ENCODE measurements at regions not wholly inside any gene's neighbourhood (a gene's known extent, or its start where the extent isn't known, plus 50 kb on each side); places are given as distances from the start of the nearest gene placed in this dataset.

DNA sequence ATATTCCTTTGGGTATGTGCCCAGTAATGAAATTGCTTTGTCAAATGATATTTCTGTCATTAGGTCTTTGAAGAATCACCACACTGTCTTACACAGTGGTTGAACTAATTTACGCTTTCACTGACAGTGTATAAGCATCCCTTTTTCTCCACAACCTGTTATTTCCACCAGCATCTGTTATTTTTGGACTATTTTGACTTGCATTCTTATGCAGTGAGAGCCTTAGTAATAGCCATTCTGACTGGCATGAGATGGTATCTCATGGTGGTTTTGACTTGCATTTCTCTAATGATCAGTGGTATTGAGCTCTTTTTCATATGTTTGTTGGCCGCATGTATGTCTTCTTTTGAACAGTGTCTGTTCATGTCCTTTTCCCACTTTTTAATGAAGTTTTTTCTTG is 92.0 kb upstream of the SPATA13 start:
- Histone ChIP-seq H3K9me3 (ENCODE audit: control extremely low read depth in 1 of 5, control insufficient read depth in 4 of 5, insufficient read depth in 2 of 5, low read depth in 1 of 5, low read length in 4 of 5) (no peaks in the 10 kb centered on the region), H3K4me1 (ENCODE audit: control extremely low read depth in 1 of 4, control insufficient read depth in 4 of 4, insufficient read depth in 4 of 4, low read length in 3 of 4) (peaks cover 0 to 9% (median 4%) of the 10 kb centered on the region in 4 experiments), H3K27ac (ENCODE audit: insufficient read depth in 1 of 2, low read depth in 1 of 2, low read length in 2 of 2, poor library complexity in 1 of 2, severe bottlenecking in 2 of 2) (no peak overlapping the region), H3K36me3 (ENCODE audit: control insufficient read depth in 4 of 4, insufficient read depth in 4 of 4, low read length in 3 of 4) (no peaks in the 10 kb centered on the region), H3K27me3 (replicated peaks in 2 of 5; ENCODE audit: control insufficient read depth in 4 of 5, insufficient read depth in 5 of 5, low read length in 4 of 5) (peaks cover 0 to 3% (median 0%) of the 10 kb centered on the region in 5 experiments), H3K4me3 (ENCODE audit: control insufficient read depth in 1 of 7, extremely low read depth in 1 of 7, insufficient read depth in 4 of 7, low read depth in 2 of 7, low read length in 6 of 7) (no peak overlapping the region)
- no peak for DNase-seq
- CTCF ChIA-PET, result no interaction called here
- POLR2A ChIA-PET, result no interaction called here
- WGBS (ENCODE audit: insufficient coverage), result no CpG with 5 or more reads among the region's 2 CpGs

DNA sequence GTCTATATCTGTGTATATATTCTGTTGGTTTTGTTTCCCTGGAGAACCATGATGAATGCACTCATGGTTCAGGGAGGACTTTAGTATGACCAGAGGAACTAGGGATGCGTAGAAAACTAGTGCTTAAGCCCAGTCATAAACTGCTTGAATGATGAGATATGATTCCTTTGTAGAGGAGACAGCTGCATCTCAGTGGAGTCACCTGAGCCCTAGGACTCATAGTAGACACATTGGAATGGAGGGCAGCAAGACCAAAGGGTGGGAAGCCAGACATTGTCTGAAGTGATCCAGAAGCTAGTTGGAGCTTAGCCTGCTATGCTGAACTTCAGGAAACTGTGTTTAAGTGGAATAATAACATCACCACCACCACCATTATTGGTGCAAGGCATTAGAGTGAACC is 89.5 kb upstream of the SPATA13 start:
- Histone ChIP-seq H3K4me3 (ENCODE audit: control insufficient read depth in 1 of 7, extremely low read depth in 1 of 7, insufficient read depth in 4 of 7, low read depth in 2 of 7, low read length in 6 of 7) (no peak overlapping the region), H3K27ac (ENCODE audit: insufficient read depth in 1 of 2, low read depth in 1 of 2, low read length in 2 of 2, poor library complexity in 1 of 2, severe bottlenecking in 2 of 2) (no peak overlapping the region), H3K4me1 (ENCODE audit: control extremely low read depth in 1 of 4, control insufficient read depth in 4 of 4, insufficient read depth in 4 of 4, low read length in 3 of 4) (peaks cover 0 to 7% (median 2%) of the 10 kb centered on the region in 4 experiments), H3K36me3 (ENCODE audit: control insufficient read depth in 4 of 4, insufficient read depth in 4 of 4, low read length in 3 of 4) (no peaks in the 10 kb centered on the region), H3K9me3 (ENCODE audit: control extremely low read depth in 1 of 5, control insufficient read depth in 4 of 5, insufficient read depth in 2 of 5, low read depth in 1 of 5, low read length in 4 of 5) (no peaks in the 10 kb centered on the region), H3K27me3 (replicated peaks in 2 of 5; ENCODE audit: control insufficient read depth in 4 of 5, insufficient read depth in 5 of 5, low read length in 4 of 5) (peaks cover 0 to 3% (median 0%) of the 10 kb centered on the region in 5 experiments)
- 100% methylated on average over 1 of the region's 1 CpG for WGBS (ENCODE audit: insufficient coverage)
- POLR2A ChIA-PET, result no interaction called here
- CTCF ChIA-PET, result interaction anchor here (0.8 to 1.6 kb wide), 2 partner anchors 17 to 133 kb away, joined by 3 to 7 read pairs; no protein-coding TSS in a partner anchor
- DNase-seq, result no peak

- H3K4me3 ChIP-seq (ENCODE audit: control insufficient read depth in 1 of 7, extremely low read depth in 1 of 7, insufficient read depth in 4 of 7, low read depth in 2 of 7, low read length in 6 of 7), result no peak overlapping the region
- DNase-seq, result no peak
- H3K27ac ChIP-seq (ENCODE audit: insufficient read depth in 1 of 2, low read depth in 1 of 2, low read length in 2 of 2, poor library complexity in 1 of 2, severe bottlenecking in 2 of 2), result no peak overlapping the region
- no peaks in the 10 kb centered on the region for H3K36me3 ChIP-seq (ENCODE audit: control insufficient read depth in 4 of 4, insufficient read depth in 4 of 4, low read length in 3 of 4)
- ChIA-PET POLR2A (no interaction called here), CTCF (interaction anchor here (0.8 to 1.6 kb wide), 2 partner anchors 17 to 132 kb away, joined by 3 to 7 read pairs; no protein-coding TSS in a partner anchor)
- 89% methylated on average over 3 of the region's 6 CpGs for WGBS (ENCODE audit: insufficient coverage)
- H3K27me3 ChIP-seq (replicated peaks in 2 of 5; ENCODE audit: control insufficient read depth in 4 of 5, insufficient read depth in 5 of 5, low read length in 4 of 5), result peaks cover 0 to 3% (median 0%) of the 10 kb centered on the region in 5 experiments
- H3K9me3 ChIP-seq (ENCODE audit: control extremely low read depth in 1 of 5, control insufficient read depth in 4 of 5, insufficient read depth in 2 of 5, low read depth in 1 of 5, low read length in 4 of 5), result no peaks in the 10 kb centered on the region
- H3K4me1 ChIP-seq (ENCODE audit: control extremely low read depth in 1 of 4, control insufficient read depth in 4 of 4, insufficient read depth in 4 of 4, low read length in 3 of 4), result peaks cover 0 to 7% (median 2%) of the 10 kb centered on the region in 4 experiments
Measured at GRCh38 chr13:24071423-24072075, 89.0 kb upstream of the SPATA13 start.

DNA sequence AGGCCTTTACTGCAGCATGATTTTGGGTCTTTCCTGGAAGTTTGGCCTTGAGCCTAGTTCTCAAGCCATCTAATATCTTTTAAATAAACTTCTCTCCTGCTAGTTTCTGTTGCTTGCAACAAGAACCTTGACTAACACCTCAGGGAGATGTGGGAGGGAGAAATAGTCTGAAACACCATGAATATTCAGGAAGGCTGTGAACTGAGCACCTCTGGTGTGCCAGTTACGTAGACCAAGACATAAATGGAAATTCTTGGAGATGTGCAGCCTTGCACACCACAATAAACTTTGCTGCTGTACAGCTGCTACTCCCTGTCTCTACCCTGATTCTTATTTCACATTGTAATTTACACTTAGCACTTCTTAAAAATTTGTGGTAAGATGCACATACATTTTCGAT is 86.9 kb upstream of the SPATA13 start:
- Histone ChIP-seq H3K36me3 (ENCODE audit: control insufficient read depth in 4 of 4, insufficient read depth in 4 of 4, low read length in 3 of 4) (no peaks in the 10 kb centered on the region), H3K4me1 (ENCODE audit: control extremely low read depth in 1 of 4, control insufficient read depth in 4 of 4, insufficient read depth in 4 of 4, low read length in 3 of 4) (peaks cover 0 to 4% (median 2%) of the 10 kb centered on the region in 4 experiments), H3K9me3 (ENCODE audit: control extremely low read depth in 1 of 5, control insufficient read depth in 4 of 5, insufficient read depth in 2 of 5, low read depth in 1 of 5, low read length in 4 of 5) (no peaks in the 10 kb centered on the region), H3K27me3 (replicated peaks in 2 of 5; ENCODE audit: control insufficient read depth in 4 of 5, insufficient read depth in 5 of 5, low read length in 4 of 5) (peaks cover 0 to 3% (median 0%) of the 10 kb centered on the region in 5 experiments), H3K27ac (ENCODE audit: insufficient read depth in 1 of 2, low read depth in 1 of 2, low read length in 2 of 2, poor library complexity in 1 of 2, severe bottlenecking in 2 of 2) (no peak overlapping the region), H3K4me3 (ENCODE audit: control insufficient read depth in 1 of 7, extremely low read depth in 1 of 7, insufficient read depth in 4 of 7, low read depth in 2 of 7, low read length in 6 of 7) (no peak overlapping the region)
- no peak for DNase-seq
- ChIA-PET CTCF (interaction anchor here (0.9 kb wide), 1 partner anchor 20 kb away, joined by 3 read pairs; no protein-coding TSS in a partner anchor), POLR2A (interaction anchor here (0.6 kb wide), 1 partner anchor 12 kb away, joined by 3 read pairs; no protein-coding TSS in a partner anchor)
- 100% methylated on average over 1 of the region's 2 CpGs for WGBS (ENCODE audit: insufficient coverage)

GRCh38 chr13:24074678-24075077 is 85.8 kb upstream of the SPATA13 start:
- no peaks in the 10 kb centered on the region for H3K9me3 ChIP-seq (ENCODE audit: control extremely low read depth in 1 of 5, control insufficient read depth in 4 of 5, insufficient read depth in 2 of 5, low read depth in 1 of 5, low read length in 4 of 5)
- WGBS (ENCODE audit: insufficient coverage), result 50% methylated on average over 2 of the region's 2 CpGs
- peak in 2 of 3 donors; percentile 20 to 54 for DNase-seq
- H3K36me3 ChIP-seq (ENCODE audit: control insufficient read depth in 4 of 4, insufficient read depth in 4 of 4, low read length in 3 of 4), result no peaks in the 10 kb centered on the region
- peaks cover 0 to 3% (median 0%) of the 10 kb centered on the region in 5 experiments for H3K27me3 ChIP-seq (replicated peaks in 2 of 5; ENCODE audit: control insufficient read depth in 4 of 5, insufficient read depth in 5 of 5, low read length in 4 of 5)
- CTCF ChIA-PET, result interaction anchor here (0.9 kb wide), 1 partner anchor 9 kb away, joined by 4 read pairs; no protein-coding TSS in a partner anchor
- POLR2A ChIA-PET, result no interaction called here
- peaks cover 0 to 4% (median 2%) of the 10 kb centered on the region in 4 experiments for H3K4me1 ChIP-seq (ENCODE audit: control extremely low read depth in 1 of 4, control insufficient read depth in 4 of 4, insufficient read depth in 4 of 4, low read length in 3 of 4)
- no peak overlapping the region for H3K27ac ChIP-seq (ENCODE audit: insufficient read depth in 1 of 2, low read depth in 1 of 2, low read length in 2 of 2, poor library complexity in 1 of 2, severe bottlenecking in 2 of 2)
- H3K4me3 ChIP-seq (ENCODE audit: control insufficient read depth in 1 of 7, extremely low read depth in 1 of 7, insufficient read depth in 4 of 7, low read depth in 2 of 7, low read length in 6 of 7), result no peak overlapping the region

DNA sequence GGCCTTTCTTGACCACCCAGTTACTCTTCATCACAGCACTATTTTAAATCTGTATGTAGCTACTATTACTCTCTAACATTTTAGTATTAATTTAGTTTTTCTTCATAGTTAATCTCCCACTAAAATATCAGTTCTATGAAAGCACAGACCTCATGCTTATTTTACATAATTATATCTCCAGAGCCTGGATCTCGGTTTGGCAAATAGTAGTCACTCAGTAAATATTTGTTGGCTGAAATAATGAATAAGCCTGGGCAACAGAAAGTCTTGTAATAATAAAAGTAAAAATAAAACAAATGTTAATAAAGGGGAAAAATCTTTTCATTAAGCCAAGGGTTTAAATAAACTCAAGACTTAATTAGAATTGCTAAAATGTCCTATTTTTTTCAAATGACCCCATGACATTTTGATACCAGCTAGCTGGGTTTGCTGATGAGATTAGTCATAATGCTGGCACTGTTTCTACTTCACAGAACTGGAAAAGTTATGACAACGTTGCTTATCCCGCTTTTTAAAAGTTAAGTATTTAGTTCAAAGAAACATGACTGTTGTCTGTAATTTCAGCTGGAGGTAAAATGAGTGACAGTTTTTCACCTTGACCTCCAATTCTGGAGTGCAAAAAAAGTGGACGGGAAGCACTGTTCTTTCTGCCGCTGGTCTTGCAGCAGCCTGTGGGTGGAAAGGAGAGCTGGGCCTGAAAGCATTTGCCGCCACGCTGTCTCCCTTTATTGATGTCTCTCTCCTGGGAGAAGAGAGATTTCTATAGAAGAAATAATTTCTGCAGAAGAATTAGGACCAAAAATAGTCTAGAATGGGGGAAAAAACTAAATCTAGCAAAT is 85.2 kb upstream of the SPATA13 start:
- DNase-seq, result no peak
- H3K27ac ChIP-seq (ENCODE audit: insufficient read depth in 1 of 2, low read depth in 1 of 2, low read length in 2 of 2, poor library complexity in 1 of 2, severe bottlenecking in 2 of 2), result no peak overlapping the region
- ChIA-PET POLR2A (no interaction called here), CTCF (interaction anchor here (0.7 to 0.9 kb wide), 2 partner anchors 10 to 17 kb away, joined by 3 to 4 read pairs; no protein-coding TSS in a partner anchor)
- no peaks in the 10 kb centered on the region for H3K36me3 ChIP-seq (ENCODE audit: control insufficient read depth in 4 of 4, insufficient read depth in 4 of 4, low read length in 3 of 4)
- WGBS (ENCODE audit: insufficient coverage), result 91% methylated on average over 6 of the region's 7 CpGs
- no peak overlapping the region for H3K4me3 ChIP-seq (ENCODE audit: control insufficient read depth in 1 of 7, extremely low read depth in 1 of 7, insufficient read depth in 4 of 7, low read depth in 2 of 7, low read length in 6 of 7)
- H3K9me3 ChIP-seq (ENCODE audit: control extremely low read depth in 1 of 5, control insufficient read depth in 4 of 5, insufficient read depth in 2 of 5, low read depth in 1 of 5, low read length in 4 of 5), result no peaks in the 10 kb centered on the region
- no peaks in the 10 kb centered on the region for H3K27me3 ChIP-seq (replicated peaks in 2 of 5; ENCODE audit: control insufficient read depth in 4 of 5, insufficient read depth in 5 of 5, low read length in 4 of 5)
- peaks cover 0 to 4% (median 2%) of the 10 kb centered on the region in 4 experiments for H3K4me1 ChIP-seq (ENCODE audit: control extremely low read depth in 1 of 4, control insufficient read depth in 4 of 4, insufficient read depth in 4 of 4, low read length in 3 of 4)
